A549 (cell line): ENCODE measurements at regions not wholly inside any gene's neighbourhood (a gene's known extent, or its start where the extent isn't known, plus 50 kb on each side); places are given as distances from the start of the nearest gene placed in this dataset.

Experiments used
- ATAC-seq, 2 experiments: fragments of 200-7000 bp in 1 of 2; fragments of >200 bp in 1 of 2; cut with Nextera tagmentation in 1 of 2; cut with Tn5 transposase in 1 of 2; 3 replicates each; pipeline versions ENCODE4 v1.8.0 to v1.9.1; 2018 to 2020; ENCODE audit warnings: mild to moderate bottlenecking in 1 of 2, moderate library complexity in 1 of 2
- CTCF ChIA-PET: fragments of 300-600 bp; sonication (Branson Sonifier 250); formaldehyde crosslinking; extraction: SDS; loops from one replicate; lab custom pipeline; 2021; ENCODE audit warnings: antibody characterized with exemption, inconsistent platforms; lab: Yijun Ruan, JAX
- POLR2A ChIA-PET: fragments of 350-600 bp; formaldehyde crosslinking; extraction: SDS; loops from one replicate; lab custom pipeline; 2021; ENCODE audit warnings: antibody characterized with exemption, inconsistent platforms; lab: Yijun Ruan, JAX
- DNase-seq, 2 experiments: peaks; one replicate each; pipeline versions ENCODE4 v3.0.0 to v3.0.0-alpha.2; 2011 to 2016; ENCODE audit warnings: low read depth in 1 of 2, low spot score in 1 of 2
- FAIRE-seq: peaks from 2 replicates; lab custom pipeline; 2011; peaks lifted over from hg19 to GRCh38; lab: Jason Lieb, UNC
- H3K27ac ChIP-seq, 2 experiments: fragments of >200 bp; sonication (Bioruptor Twin); formaldehyde crosslinking; 3 replicates each; pipeline ENCODE4 v1.5.1; 2016 to 2017
- H3K4me1 ChIP-seq: fragments of >200 bp; sonication (Bioruptor Twin); formaldehyde crosslinking; 3 replicates; pipeline ENCODE4 v1.6.1; 2016
- H3K4me2 ChIP-seq: fragments of >200 bp; sonication (Bioruptor Twin); formaldehyde crosslinking; 3 replicates; pipeline ENCODE4 v1.6.1; 2016
- H3K4me3 ChIP-seq: fragments of >200 bp; sonication (Bioruptor Twin); formaldehyde crosslinking; 3 replicates; pipeline ENCODE4 v1.5.1; 2016
- H3K9me3 ChIP-seq: fragments of >200 bp; sonication (Bioruptor Twin); formaldehyde crosslinking; 3 replicates; pipeline ENCODE4 v1.6.1; 2016
- BCL3 ChIP-seq: fragments of >200 bp; sonication (Bioruptor Twin); formaldehyde crosslinking; IDR thresholded peaks from 3 replicates; pipeline ENCODE4 v1.6.1; 2016
- CBX2 ChIP-seq: fragments of 200-600 bp; sonication (generic); IDR thresholded peaks from 2 replicates; pipeline ENCODE4 v1.6.1; 2016; ENCODE audit warnings: low read depth, mild to moderate bottlenecking, borderline replicate concordance
- CEBPB ChIP-seq, 2 experiments: fragments of >200 bp in 1 of 2; sonication (Bioruptor Twin) in 1 of 2; formaldehyde crosslinking in 1 of 2; IDR thresholded peaks; 2 replicates each; pipeline ENCODE4 v1.6.1; 2012 to 2016
- CHD4 ChIP-seq: fragments of 200-600 bp; sonication (generic); IDR thresholded peaks from 2 replicates; pipeline ENCODE4 v1.6.1; 2016; ENCODE audit warnings: antibody characterized with exemption, mild to moderate bottlenecking, borderline replicate concordance
- CTCF ChIP-seq: fragments of >200 bp; sonication (Bioruptor Twin); formaldehyde crosslinking; IDR thresholded peaks from 3 replicates; pipeline ENCODE4 v1.5.1; 2016
- EHF ChIP-seq: fragments of 250-450 bp; sonication (Bioruptor Pico); IDR thresholded peaks from 2 replicates; pipeline ENCODE4 v1.5.0; 2020; ENCODE audit warnings: mild to moderate bottlenecking
- EP300 ChIP-seq, 2 experiments: fragments of >200 bp; sonication (Bioruptor Twin); formaldehyde crosslinking; IDR thresholded peaks; 2 replicates in 1 of 2; 3 replicates in 1 of 2; pipeline ENCODE4 v1.6.1; 2016 to 2017
- FOSL2 ChIP-seq, 2 experiments: fragments of 450-650 bp in 1 of 2; fragments of >200 bp in 1 of 2; sonication (Bioruptor Twin) in 1 of 2; formaldehyde crosslinking; IDR thresholded peaks; 2 replicates each; pipeline versions ENCODE4 v1.5.0 to v1.6.1; 2016 to 2020; ENCODE audit warnings: mild to moderate bottlenecking in 1 of 2, moderate library complexity in 1 of 2
- HEYL ChIP-seq: fragments of 250-450 bp; sonication (Bioruptor Pico); IDR thresholded peaks from 2 replicates; pipeline ENCODE4 v1.8.0; 2021; ENCODE audit warnings: mild to moderate bottlenecking, moderate library complexity
- HOXB5 ChIP-seq: fragments of 250-450 bp; sonication (Bioruptor Pico); IDR thresholded peaks from 2 replicates; pipeline ENCODE4 v1.5.0; 2020; ENCODE audit warnings: mild to moderate bottlenecking, moderate library complexity
- JUN ChIP-seq, 2 experiments: fragments of >200 bp; sonication (Bioruptor Twin); formaldehyde crosslinking; IDR thresholded peaks; 2 replicates in 1 of 2; 3 replicates in 1 of 2; pipeline ENCODE4 v1.6.1; 2016 to 2017
- KDM1A ChIP-seq: fragments of 200-600 bp; sonication (generic); IDR thresholded peaks from 2 replicates; pipeline ENCODE4 v1.6.1; 2016; ENCODE audit warnings: low read depth, mild to moderate bottlenecking
- KDM5A ChIP-seq: fragments of 200-600 bp; sonication (generic); IDR thresholded peaks from 2 replicates; pipeline ENCODE4 v1.6.1; 2016; ENCODE audit warnings: antibody characterized with exemption, mild to moderate bottlenecking
- MAFK ChIP-seq: fragments of 450-650 bp; IDR thresholded peaks from 2 replicates; pipeline ENCODE4 v1.6.1; 2014; ENCODE audit not compliant: partially characterized antibody
- MAZ ChIP-seq: fragments of 150-350 bp; IDR thresholded peaks from 2 replicates; pipeline ENCODE4 v1.6.1; 2014; ENCODE audit warnings: antibody characterized with exemption, low read depth, low read length, borderline replicate concordance
- NFE2L2 ChIP-seq: fragments of 150-350 bp; conservative IDR thresholded peaks from 2 replicates; pipeline ENCODE4 v1.6.1; 2014; ENCODE audit warnings: low read length
- POLR2A ChIP-seq: IDR thresholded peaks from 2 replicates; pipeline ENCODE4 v1.6.1; 2012; ENCODE audit warnings: mild to moderate bottlenecking, low read length
- RARB ChIP-seq: fragments of 250-450 bp; sonication (Bioruptor Pico); IDR thresholded peaks from 2 replicates; pipeline ENCODE4 v1.8.0; 2021; ENCODE audit warnings: mild to moderate bottlenecking, moderate library complexity
- RNF2 ChIP-seq: fragments of 200-600 bp; sonication (generic); IDR thresholded peaks from 2 replicates; pipeline ENCODE4 v1.6.1; 2016; ENCODE audit warnings: low read depth, mild to moderate bottlenecking, antibody characterized with exemption, moderate library complexity, borderline replicate concordance
- TFCP2L1 ChIP-seq: fragments of 250-450 bp; sonication (Bioruptor Pico); IDR thresholded peaks from 2 replicates; pipeline ENCODE4 v1.5.0; 2021; ENCODE audit warnings: mild to moderate bottlenecking
- ZNF302 ChIP-seq: fragments of 250-450 bp; sonication (Bioruptor Pico); IDR thresholded peaks from 2 replicates; pipeline ENCODE4 v1.9.0; 2021; ENCODE audit warnings: inconsistent platforms, mild to moderate bottlenecking, moderate library complexity
- WGBS: methylation state at CpG from one replicate; pipeline ENCODE4 v1.1.6; 2017; ENCODE audit errors: missing lambda C conversion rate; 5-methylcytosine and 5-hydroxymethylcytosine counted together

- ATAC-seq (peak in 1 of 2 experiments; percentile 53; a peak in 2 of 6 replicates), FAIRE-seq (no peak), DNase-seq (peak in 1 of 2 experiments; percentile 23)
- Histone ChIP-seq H3K4me3 (no peak overlapping the region), H3K4me1 (no peaks in the 10 kb centered on the region), H3K27ac (peak overlapping the region in 1 of 2 experiments; percentile 78; a peak in 3 of 6 replicates), H3K9me3 (no peaks in the 10 kb centered on the region), H3K4me2 (no peak overlapping the region)
- POLR2A ChIA-PET: no interaction called here
- CTCF ChIA-PET: interaction anchor here (1.0 kb wide), 1 partner anchor 101 kb away, joined by 3 read pairs; no protein-coding TSS in a partner anchor
- no peak for TF ChIP-seq FOSL2 (IDR thresholded peaks at IDR 0.05)
- TF ChIP-seq FOSL2 (CRISPR knock-in tag; IDR thresholded peaks at IDR 0.05): no peak
- TF ChIP-seq HOXB5 (CRISPR knock-in tag): no peak
- no peak for TF ChIP-seq EP300 (IDR thresholded peaks at IDR 0.05)
- TF ChIP-seq CEBPB (IDR thresholded peaks at IDR 0.05): no peak
- TF ChIP-seq POLR2A: no peak
- no peak for TF ChIP-seq BCL3
- no peak for TF ChIP-seq TFCP2L1 (CRISPR knock-in tag)
- peak; percentile 84 for TF ChIP-seq MAFK
- TF ChIP-seq ZNF302 (CRISPR knock-in tag): no peak
- no peak for TF ChIP-seq KDM5A
- TF ChIP-seq JUN (IDR thresholded peaks at IDR 0.05): no peak
- TF ChIP-seq NFE2L2: peak; percentile 88
- no peak for TF ChIP-seq KDM1A
- TF ChIP-seq CTCF: no peak
- no peak for TF ChIP-seq EHF (CRISPR knock-in tag)
- no peak for TF ChIP-seq RNF2
- WGBS: 44% methylated on average over 8 of the region's 9 CpGs
Observed at GRCh38 chr2:57396355-57397098, 650.1 kb upstream of the VRK2 start.

- DNase-seq: no peak
- FAIRE-seq: no peak
- WGBS: 61% methylated on average over 15 of the region's 20 CpGs
Observed at GRCh38 chr2:57397550-57398360, 648.9 kb upstream of the VRK2 start.

More at GRCh38 chr2:57397550-57398360, 648.9 kb upstream of the VRK2 start:
- ChIA-PET CTCF (interaction anchor here (1.0 to 1.2 kb wide), 2 partner anchors 10 to 100 kb away, joined by 3 read pairs; no protein-coding TSS in a partner anchor), POLR2A (no interaction called here)
- Histone ChIP-seq H3K27ac (no peak overlapping the region), H3K9me3 (no peaks in the 10 kb centered on the region), H3K4me1 (no peaks in the 10 kb centered on the region), H3K4me3 (no peak overlapping the region), H3K4me2 (no peak overlapping the region)
- no peak; a peak in 1 of 6 replicates for ATAC-seq
- TF ChIP-seq BCL3 (no peak), HEYL (CRISPR knock-in tag) (no peak), MAZ (no peak), CBX2 (no peak), RARB (CRISPR knock-in tag) (no peak), CHD4 (no peak)
